ENCODE measurements at regions not wholly inside any gene's neighbourhood (a gene's known extent, or its start where the extent isn't known, plus 50 kb on each side); places are given as distances from the start of the nearest gene placed in this dataset.

DNA sequence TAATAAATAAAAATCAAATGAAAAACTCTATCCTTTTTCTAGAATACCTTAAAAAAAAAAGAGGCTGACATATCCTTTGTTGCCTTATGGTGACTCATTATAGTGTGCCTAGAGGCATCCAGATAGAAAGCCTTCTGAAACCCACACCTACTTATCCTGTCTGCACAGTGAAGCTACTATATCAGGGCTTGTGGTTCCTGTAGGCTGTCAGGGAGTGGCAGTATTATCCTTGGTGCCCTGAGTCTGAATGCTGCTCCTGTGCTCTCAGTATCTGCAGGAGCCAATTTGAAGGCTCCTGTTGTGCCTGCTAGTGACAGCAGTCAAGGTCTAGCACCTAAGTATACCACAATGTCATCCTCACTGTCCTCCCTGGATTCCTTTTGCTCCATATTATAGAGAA, 168.4 kb upstream of the AVPR1A start:
- Histone ChIP-seq H3K4me3 (no peak overlapping the region), H3K27ac (ENCODE audit: control insufficient read depth, insufficient read depth) (no peak overlapping the region), H3K36me3 (ENCODE audit: control insufficient read depth in 2 of 2, insufficient read depth in 2 of 2, low read length in 1 of 2) (no peaks in the 10 kb centered on the region), H3K9me3 (replicated peaks; ENCODE audit: control insufficient read depth, insufficient read depth, low read length) (no peaks in the 10 kb centered on the region), H3K9ac (ENCODE audit: control insufficient read depth, insufficient read depth, low read length) (no peak overlapping the region), H3K79me2 (ENCODE audit: control insufficient read depth, insufficient read depth, low read length) (no peaks in the 10 kb centered on the region), H2AFZ (ENCODE audit: control insufficient read depth, low read depth, low read length) (no peak overlapping the region), H3K27me3 (replicated peaks in 1 of 2; ENCODE audit: control insufficient read depth in 2 of 2, insufficient read depth in 2 of 2, low read length in 1 of 2) (no peaks in the 10 kb centered on the region), H3K4me1 (ENCODE audit: control insufficient read depth, insufficient read depth, low read length) (no peaks in the 10 kb centered on the region), H3K4me2 (ENCODE audit: control insufficient read depth, insufficient read depth) (no peak overlapping the region), H4K20me1 (ENCODE audit: control insufficient read depth, insufficient read depth) (no peaks in the 10 kb centered on the region)
- ATAC-seq (peak; percentile 73), DNase-seq (ENCODE audit: low read depth, low spot score) (no peak), FAIRE-seq (no peak)
- in situ Hi-C loops (cut with MboI), result no loop called here
- ChIA-PET RAD21 (ENCODE audit: unreplicated experiment) (no interaction called here), SMC1A (ENCODE audit: uncharacterized antibody, unreplicated experiment) (no interaction called here), POLR2A (no interaction called here), CTCF (no interaction called here)
- TF ChIP-seq RELA (IDR thresholded peaks at IDR 0.05; ENCODE audit: borderline replicate concordance, partially characterized antibody), result no peak
- TF ChIP-seq ZNF217 (IDR thresholded peaks at IDR 0.05), result no peak
- TF ChIP-seq, protein P1, sequence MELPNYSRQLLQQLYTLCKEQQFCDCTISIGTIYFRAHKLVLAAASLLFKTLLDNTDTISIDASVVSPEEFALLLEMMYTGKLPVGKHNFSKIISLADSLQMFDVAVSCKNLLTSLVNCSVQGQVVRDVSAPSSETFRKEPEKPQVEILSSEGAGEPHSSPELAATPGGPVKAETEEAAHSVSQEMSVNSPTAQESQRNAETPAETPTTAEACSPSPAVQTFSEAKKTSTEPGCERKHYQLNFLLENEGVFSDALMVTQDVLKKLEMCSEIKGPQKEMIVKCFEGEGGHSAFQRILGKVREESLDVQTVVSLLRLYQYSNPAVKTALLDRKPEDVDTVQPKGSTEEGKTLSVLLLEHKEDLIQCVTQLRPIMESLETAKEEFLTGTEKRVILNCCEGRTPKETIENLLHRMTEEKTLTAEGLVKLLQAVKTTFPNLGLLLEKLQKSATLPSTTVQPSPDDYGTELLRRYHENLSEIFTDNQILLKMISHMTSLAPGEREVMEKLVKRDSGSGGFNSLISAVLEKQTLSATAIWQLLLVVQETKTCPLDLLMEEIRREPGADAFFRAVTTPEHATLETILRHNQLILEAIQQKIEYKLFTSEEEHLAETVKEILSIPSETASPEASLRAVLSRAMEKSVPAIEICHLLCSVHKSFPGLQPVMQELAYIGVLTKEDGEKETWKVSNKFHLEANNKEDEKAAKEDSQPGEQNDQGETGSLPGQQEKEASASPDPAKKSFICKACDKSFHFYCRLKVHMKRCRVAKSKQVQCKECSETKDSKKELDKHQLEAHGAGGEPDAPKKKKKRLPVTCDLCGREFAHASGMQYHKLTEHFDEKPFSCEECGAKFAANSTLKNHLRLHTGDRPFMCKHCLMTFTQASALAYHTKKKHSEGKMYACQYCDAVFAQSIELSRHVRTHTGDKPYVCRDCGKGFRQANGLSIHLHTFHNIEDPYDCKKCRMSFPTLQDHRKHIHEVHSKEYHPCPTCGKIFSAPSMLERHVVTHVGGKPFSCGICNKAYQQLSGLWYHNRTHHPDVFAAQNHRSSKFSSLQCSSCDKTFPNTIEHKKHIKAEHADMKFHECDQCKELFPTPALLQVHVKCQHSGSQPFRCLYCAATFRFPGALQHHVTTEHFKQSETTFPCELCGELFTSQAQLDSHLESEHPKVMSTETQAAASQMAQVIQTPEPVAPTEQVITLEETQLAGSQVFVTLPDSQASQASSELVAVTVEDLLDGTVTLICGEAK (IDR thresholded peaks at IDR 0.05; ENCODE audit: borderline replicate concordance), result no peak
- intact Hi-C loops (cut with micrococcal nuclease; ENCODE audit: unreplicated experiment), result no loop called here
- BruUV-seq (replicated peaks), result no TSS peak

DNA sequence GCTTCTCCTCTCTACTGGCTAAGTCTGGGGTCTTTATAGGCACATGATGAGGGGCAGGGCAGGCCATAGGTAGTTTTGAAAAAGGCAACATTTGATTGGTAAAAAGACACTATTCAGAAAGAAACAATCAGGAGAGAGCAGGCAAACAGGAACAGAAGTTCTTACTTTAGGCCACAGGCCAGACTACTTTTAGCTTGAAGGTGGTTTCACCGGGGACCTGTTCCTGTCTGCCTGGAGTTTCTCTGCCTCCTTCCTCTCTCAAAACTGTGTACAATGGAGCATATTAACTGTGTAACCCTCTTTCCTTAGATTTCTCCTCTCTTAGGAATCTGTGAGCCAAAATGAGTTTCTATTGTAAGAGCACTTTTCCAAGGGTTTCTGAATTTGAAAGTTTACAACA, 167.9 kb upstream of the AVPR1A start:
- in situ Hi-C loops (cut with MboI) (no loop called here), intact Hi-C loops (cut with micrococcal nuclease; ENCODE audit: unreplicated experiment) (no loop called here)
- Histone ChIP-seq H3K9ac (ENCODE audit: control insufficient read depth, insufficient read depth, low read length) (no peak overlapping the region), H3K36me3 (ENCODE audit: control insufficient read depth in 2 of 2, insufficient read depth in 2 of 2, low read length in 1 of 2) (no peaks in the 10 kb centered on the region), H3K4me1 (ENCODE audit: control insufficient read depth, insufficient read depth, low read length) (no peaks in the 10 kb centered on the region), H3K79me2 (ENCODE audit: control insufficient read depth, insufficient read depth, low read length) (no peaks in the 10 kb centered on the region), H2AFZ (ENCODE audit: control insufficient read depth, low read depth, low read length) (no peak overlapping the region), H3K27ac (ENCODE audit: control insufficient read depth, insufficient read depth) (no peak overlapping the region), H3K4me3 (no peak overlapping the region), H3K4me2 (ENCODE audit: control insufficient read depth, insufficient read depth) (no peak overlapping the region), H4K20me1 (ENCODE audit: control insufficient read depth, insufficient read depth) (no peaks in the 10 kb centered on the region), H3K9me3 (replicated peaks; ENCODE audit: control insufficient read depth, insufficient read depth, low read length) (no peaks in the 10 kb centered on the region), H3K27me3 (replicated peaks in 1 of 2; ENCODE audit: control insufficient read depth in 2 of 2, insufficient read depth in 2 of 2, low read length in 1 of 2) (no peaks in the 10 kb centered on the region)
- 0% methylated on average over 1 of the region's 1 CpG for WGBS (ENCODE audit: insufficient coverage, insufficient replicate concordance, low lambda C conversion rate, missing lambda C conversion rate)
- FAIRE-seq (no peak), ATAC-seq (no peak), DNase-seq (ENCODE audit: low read depth, low spot score) (no peak)
- SMC1A ChIA-PET (ENCODE audit: uncharacterized antibody, unreplicated experiment), result no interaction called here
- RAD21 ChIA-PET (ENCODE audit: unreplicated experiment), result no interaction called here
- POLR2A ChIA-PET, result no interaction called here
- CTCF ChIA-PET, result no interaction called here
- no TSS peak for BruUV-seq (replicated peaks)
- TF ChIP-seq ETV6 (conservative IDR thresholded peaks at IDR 0.05 in 1 of 2, IDR thresholded peaks at IDR 0.05 in 1 of 2; ENCODE audit: borderline replicate concordance in 1 of 2, low read depth in 1 of 2), result no peak
- no peak for TF ChIP-seq MYC (IDR thresholded peaks at IDR 0.05; ENCODE audit: insufficient read depth, insufficient read length, insufficient replicate concordance, low read length, severe bottlenecking)
- no peak for TF ChIP-seq ZNF384 (IDR thresholded peaks at IDR 0.05; ENCODE audit: borderline replicate concordance, low read depth, low read length)
- TF ChIP-seq, protein P2, sequence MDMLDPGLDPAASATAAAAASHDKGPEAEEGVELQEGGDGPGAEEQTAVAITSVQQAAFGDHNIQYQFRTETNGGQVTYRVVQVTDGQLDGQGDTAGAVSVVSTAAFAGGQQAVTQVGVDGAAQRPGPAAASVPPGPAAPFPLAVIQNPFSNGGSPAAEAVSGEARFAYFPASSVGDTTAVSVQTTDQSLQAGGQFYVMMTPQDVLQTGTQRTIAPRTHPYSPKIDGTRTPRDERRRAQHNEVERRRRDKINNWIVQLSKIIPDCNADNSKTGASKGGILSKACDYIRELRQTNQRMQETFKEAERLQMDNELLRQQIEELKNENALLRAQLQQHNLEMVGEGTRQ (IDR thresholded peaks at IDR 0.05; ENCODE audit: borderline replicate concordance, low read depth, low read length), result no peak
- no peak for TF ChIP-seq CHD2 (IDR thresholded peaks at IDR 0.05; ENCODE audit: borderline replicate concordance, low read depth, low read length)
- TF ChIP-seq NR2C1 (IDR thresholded peaks at IDR 0.05), result no peak
- TF ChIP-seq, protein P3, sequence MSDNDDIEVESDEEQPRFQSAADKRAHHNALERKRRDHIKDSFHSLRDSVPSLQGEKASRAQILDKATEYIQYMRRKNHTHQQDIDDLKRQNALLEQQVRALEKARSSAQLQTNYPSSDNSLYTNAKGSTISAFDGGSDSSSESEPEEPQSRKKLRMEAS (IDR thresholded peaks at IDR 0.05; ENCODE audit: low read depth, low read length), result no peak
- TF ChIP-seq CHD1 (IDR thresholded peaks at IDR 0.05; ENCODE audit: low read depth, low read length), result no peak
- no peak for TF ChIP-seq SMAD5 (IDR thresholded peaks at IDR 0.05; ENCODE audit: low read depth)
- no peak for TF ChIP-seq POLR2A (IDR thresholded peaks at IDR 0.05; ENCODE audit: low read depth, low read length)

Data from GM12878 (cell line).